ENCODE measurements at regions not wholly inside any gene's neighbourhood (a gene's known extent, or its start where the extent isn't known, plus 50 kb on each side); places are given as distances from the start of the nearest gene placed in this dataset.
"Not testable (repeated sequence)": the region's sequence is repeated elsewhere in the genome, so short reads cannot be mapped to it uniquely, and the experiment has no call there.

DNA sequence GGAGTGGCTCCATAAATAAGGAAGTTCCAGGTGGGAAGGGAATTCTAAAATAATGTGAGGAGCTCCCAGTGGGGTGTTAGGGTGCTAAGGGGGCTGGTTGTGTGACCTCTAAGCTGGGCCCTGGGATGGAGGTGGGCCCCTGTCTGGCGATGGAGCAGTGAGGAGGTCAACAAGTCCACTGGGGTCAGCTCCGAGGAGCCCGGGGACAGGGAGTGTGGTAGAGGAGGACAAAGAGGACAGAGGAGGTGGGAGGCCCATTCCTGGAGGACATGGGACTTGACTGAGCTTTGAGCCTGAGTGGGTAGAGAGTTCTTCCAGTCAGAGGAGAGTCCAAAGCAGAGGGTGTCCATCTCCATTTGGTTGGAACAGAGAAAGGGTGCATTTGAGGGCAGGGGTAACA, 390.2 kb downstream of the TSHZ3 start:
- no peak for DNase-seq (ENCODE audit: low read depth in 4 of 4, low spot score in 3 of 4)

DNA sequence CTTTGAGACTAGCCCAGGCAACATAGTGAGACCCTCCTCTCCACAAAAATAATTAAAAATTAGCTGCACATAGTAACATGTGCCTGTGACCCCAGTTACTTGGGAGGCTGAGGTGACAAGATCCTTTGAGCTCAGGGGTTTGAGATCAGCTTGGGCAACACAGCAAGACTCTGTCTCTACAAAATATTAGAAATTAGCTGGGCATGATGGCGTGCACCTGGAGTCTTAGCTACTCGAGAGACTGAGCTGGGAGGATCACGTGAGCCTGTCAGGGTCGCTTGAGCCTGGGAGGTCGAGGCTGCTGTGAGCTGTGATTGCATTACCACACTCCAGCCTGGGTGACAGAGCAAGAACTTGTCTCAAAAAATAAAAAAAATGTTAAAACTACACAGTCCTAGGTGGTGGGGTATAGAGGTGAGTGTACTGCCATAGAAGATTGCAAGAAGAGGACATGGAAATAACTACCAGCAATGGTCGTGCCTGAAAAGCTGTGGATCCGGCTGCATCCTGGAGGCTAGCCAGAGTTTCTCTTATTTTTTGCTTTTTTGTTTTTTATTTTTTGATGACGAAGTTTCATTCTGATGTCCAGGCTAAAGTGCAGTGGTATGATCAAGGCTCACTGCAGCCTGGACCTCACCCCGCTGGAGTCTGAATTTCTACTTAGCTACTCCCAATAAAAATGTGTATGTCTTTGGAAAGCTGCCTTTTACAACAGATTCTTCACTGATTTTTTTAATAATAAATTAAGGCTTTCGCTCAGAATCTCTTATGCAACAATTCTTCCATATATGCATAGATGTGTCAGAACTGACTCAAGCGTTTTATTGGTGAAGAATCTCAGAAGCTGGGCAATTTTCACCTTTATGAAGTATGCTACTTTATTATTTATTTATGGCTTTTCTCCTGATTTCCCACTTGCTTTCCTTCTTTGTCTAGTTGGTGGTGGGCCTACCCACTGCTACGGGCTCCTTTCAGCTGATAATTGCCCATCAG, 393.8 kb downstream of the TSHZ3 start:
- no peak for DNase-seq (ENCODE audit: low read depth in 4 of 4, low spot score in 3 of 4)

GRCh38 chr19:30944276-30944932, 404.8 kb downstream of the TSHZ3 start:
- DNase-seq (ENCODE audit: low read depth in 4 of 4, low spot score in 3 of 4) = not testable (repeated sequence)

- DNase-seq (ENCODE audit: low read depth in 4 of 4, low spot score in 3 of 4) = no peak
Measured at GRCh38 chr19:30943101-30943843, 406.0 kb downstream of the TSHZ3 start.

DNA sequence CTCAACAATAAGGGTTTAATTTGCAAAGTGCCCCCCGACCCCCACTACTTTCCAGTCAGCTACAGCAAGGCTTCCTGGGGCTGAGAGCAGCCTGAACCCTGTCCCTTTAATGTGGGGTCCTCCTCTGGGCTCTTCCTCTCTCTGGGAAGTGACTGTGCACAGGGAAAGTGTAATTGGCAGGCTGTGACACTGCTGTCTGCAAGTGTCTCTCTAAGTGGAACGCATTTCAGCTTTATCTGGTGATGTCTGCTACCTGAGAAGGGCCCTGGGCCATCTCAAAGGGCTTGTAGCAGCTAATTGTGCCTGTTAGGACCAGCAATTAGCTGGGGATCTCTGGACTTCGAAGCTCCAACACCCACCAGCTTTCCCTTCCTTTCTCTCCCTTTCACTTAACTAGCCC, 406.6 kb downstream of the TSHZ3 start:
- DNase-seq (ENCODE audit: low read depth in 4 of 4, low spot score in 3 of 4) = no peak

DNA sequence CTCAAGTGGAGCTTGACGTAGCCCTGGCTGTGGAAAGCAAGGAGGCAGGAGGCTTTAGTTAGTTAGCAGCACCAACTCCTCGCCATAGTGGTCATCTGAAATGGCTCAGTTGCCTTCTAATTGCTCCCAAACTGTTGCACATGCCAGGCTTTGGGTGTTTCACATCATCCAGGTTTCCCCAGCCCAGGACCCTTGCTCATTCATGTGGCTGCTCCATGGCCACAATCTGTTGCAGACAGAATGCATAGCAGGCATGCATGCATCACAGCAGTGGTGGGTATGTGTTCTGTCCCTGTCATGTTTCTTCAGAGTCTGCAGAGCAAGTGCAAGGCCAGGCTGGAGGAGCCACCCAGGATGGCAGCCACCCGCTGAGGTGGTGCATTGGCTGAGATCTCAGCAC, 407.6 kb downstream of the TSHZ3 start:
- DNase-seq (ENCODE audit: low read depth in 4 of 4, low spot score in 3 of 4) = no peak

- no peak for DNase-seq (ENCODE audit: low read depth in 4 of 4, low spot score in 3 of 4)
Measured at GRCh38 chr19:30936276-30936675, 413.0 kb downstream of the TSHZ3 start.

DNA sequence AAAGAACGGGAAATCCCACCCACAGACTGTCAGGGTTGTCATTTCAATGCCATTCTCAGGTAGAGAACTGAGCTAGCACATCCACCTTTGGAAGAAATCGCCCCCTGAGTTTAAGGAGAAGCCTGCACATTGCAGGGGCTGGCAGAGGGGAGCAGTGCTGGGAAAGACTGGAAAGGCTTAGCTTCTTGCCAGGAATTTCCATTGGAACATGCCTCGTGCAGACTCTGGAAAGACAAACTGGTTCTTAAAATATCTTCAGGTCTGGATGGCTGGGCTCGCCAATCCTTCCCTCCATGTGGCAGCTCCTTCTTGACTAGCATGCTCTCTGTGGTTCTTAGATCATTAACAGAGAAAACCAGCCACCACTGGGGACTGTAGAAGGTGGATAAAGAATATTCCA, 414.1 kb downstream of the TSHZ3 start:
- no peak for DNase-seq (ENCODE audit: low read depth in 4 of 4, low spot score in 3 of 4)

GRCh38 chr19:30933454-30933853, 415.8 kb downstream of the TSHZ3 start:
- not testable (repeated sequence) for DNase-seq (ENCODE audit: low read depth in 4 of 4, low spot score in 3 of 4)

GRCh38 chr19:30932854-30933253, 416.4 kb downstream of the TSHZ3 start:
- DNase-seq (ENCODE audit: low read depth in 4 of 4, low spot score in 3 of 4) = no peak

GRCh38 chr19:30930941-30931706, 418.1 kb downstream of the TSHZ3 start:
- no peak for DNase-seq (ENCODE audit: low read depth in 4 of 4, low spot score in 3 of 4)

- no peak for DNase-seq (ENCODE audit: low read depth in 4 of 4, low spot score in 3 of 4)
Measured at GRCh38 chr19:30927705-30928104, 421.5 kb downstream of the TSHZ3 start.

GRCh38 chr19:30924670-30925069, 424.6 kb downstream of the TSHZ3 start:
- DNase-seq (ENCODE audit: low read depth in 4 of 4, low spot score in 3 of 4) = no peak

- no peak for DNase-seq (ENCODE audit: low read depth in 4 of 4, low spot score in 3 of 4)
Measured at GRCh38 chr19:30924069-30924636, 425.1 kb downstream of the TSHZ3 start.

- no peak for DNase-seq (ENCODE audit: low read depth in 4 of 4, low spot score in 3 of 4)
Measured at GRCh38 chr19:30923621-30924020, 425.6 kb downstream of the TSHZ3 start.

DNA sequence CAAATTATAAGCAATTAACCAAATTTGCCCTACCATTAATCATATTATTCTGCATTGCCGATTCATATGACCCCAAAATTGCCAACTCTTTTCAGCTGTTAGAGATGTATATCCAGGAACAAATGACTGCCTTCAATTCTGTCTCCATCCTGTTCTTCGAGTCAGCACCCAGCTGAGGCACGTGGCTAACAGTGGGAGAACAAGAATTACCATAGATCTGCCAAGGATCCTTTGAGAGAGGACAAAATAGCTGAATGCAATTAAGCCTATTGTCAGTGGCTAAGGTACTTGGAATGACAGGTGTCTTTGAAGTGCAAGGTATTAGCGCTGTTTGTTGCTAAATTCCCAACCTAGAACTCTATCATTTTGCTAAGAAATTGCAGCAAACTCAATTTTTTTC, 426.1 kb downstream of the TSHZ3 start:
- DNase-seq (ENCODE audit: low read depth in 4 of 4, low spot score in 3 of 4) = no peak

GRCh38 chr19:30920222-30920621, 429.0 kb downstream of the TSHZ3 start:
- DNase-seq (ENCODE audit: low read depth in 4 of 4, low spot score in 3 of 4) = no peak

DNA sequence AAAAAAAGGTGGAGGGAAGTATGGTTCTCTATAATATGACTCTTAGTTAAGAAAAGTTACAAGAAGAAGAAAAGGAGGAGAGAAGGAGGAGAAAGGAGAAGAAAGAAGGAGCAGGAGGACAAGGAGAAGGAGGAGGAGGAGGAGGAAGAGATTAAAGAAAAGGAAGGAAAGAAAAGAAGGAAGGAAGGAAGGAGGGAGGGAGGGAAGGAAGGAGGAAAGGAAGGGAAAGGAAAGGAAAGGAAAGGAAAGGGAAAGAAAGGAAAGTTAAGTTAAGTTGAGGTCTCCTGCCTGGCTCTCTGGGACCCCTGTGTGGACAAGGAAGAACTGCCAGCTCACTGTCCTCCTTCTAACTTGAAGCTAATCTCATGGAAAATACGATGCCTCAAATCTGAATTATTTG, 429.5 kb downstream of the TSHZ3 start:
- no peak for DNase-seq (ENCODE audit: low read depth in 4 of 4, low spot score in 3 of 4)

DNA sequence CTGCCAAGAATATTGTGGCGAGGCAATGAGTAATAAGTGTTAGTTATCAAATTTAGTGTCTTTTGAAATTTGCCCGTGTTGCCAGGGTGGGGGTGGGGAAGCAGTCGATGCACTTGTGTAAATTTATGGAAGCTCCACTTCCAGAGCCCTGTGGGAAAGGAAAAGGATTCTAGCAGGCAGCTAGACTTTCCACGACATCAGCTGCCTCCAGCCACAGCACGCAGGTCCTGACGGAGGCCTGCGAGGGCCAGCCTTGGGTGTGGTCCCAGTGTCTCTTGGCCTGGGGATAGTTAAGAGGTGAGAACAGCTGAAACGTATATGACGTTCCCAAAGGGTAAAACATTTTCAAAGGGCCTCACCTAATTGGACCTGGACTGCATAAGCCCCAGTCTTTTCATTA, 433.0 kb downstream of the TSHZ3 start:
- no peak for DNase-seq (ENCODE audit: low read depth in 4 of 4, low spot score in 3 of 4)

DNA sequence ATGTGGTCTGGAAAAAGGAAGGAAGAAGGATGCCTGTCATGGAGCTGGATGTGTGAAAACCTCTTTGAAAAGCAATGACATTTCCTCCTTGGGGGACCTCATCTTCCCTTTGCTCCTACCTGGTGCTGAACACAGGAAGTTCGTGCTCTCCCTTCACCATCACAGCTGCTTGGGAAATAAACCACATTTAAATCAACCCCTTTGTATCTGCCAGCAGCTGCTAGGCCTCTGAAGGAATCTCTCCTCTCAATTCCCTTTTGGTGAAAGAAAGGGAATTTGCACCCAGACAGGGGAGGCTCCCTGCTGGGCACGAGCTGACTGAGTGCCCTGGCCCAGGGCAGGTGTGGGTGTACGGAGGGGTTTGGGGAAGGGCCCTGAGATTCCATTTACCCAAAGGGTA, 437.7 kb downstream of the TSHZ3 start:
- DNase-seq (ENCODE audit: low read depth in 4 of 4, low spot score in 3 of 4) = no peak

Measured in left renal pelvis (tissue), 4 donors.